GM12872 (cell line): ENCODE measurements at regions not wholly inside any gene's neighbourhood (a gene's known extent, or its start where the extent isn't known, plus 50 kb on each side); places are given as distances from the start of the nearest gene placed in this dataset.

Experiments
- CTCF ChIP-seq: IDR thresholded peaks from 3 replicates; pipeline ENCODE4 v1.5.1; 2011; ENCODE audit warnings: low read depth, mild to moderate bottlenecking, low read length, moderate library complexity; ENCODE audit not compliant: insufficient read depth

- TF ChIP-seq CTCF: no peak
Measured at GRCh38 chrX:68950937-68951336, 122.1 kb downstream of the EFNB1 start.

- TF ChIP-seq CTCF: no peak
Measured at GRCh38 chrX:68947882-68948605, 119.2 kb downstream of the EFNB1 start.

GRCh38 chrX:68945603-68946228 lies 116.9 kb downstream of the EFNB1 start:
- TF ChIP-seq CTCF: peak; percentile 20; the same call in 1 of the 3 replicates

GRCh38 chrX:68945081-68945602 lies 116.3 kb downstream of the EFNB1 start:
- TF ChIP-seq CTCF: no peak

GRCh38 chrX:68944211-68944610 lies 115.4 kb downstream of the EFNB1 start:
- no peak for TF ChIP-seq CTCF

GRCh38 chrX:68942840-68943239 lies 114.0 kb downstream of the EFNB1 start:
- TF ChIP-seq CTCF: no peak

- TF ChIP-seq CTCF: no peak
Measured at GRCh38 chrX:68942104-68942503, 113.3 kb downstream of the EFNB1 start.
